Erythroblast (primary cell): ENCODE measurements at regions not wholly inside any gene's neighbourhood (a gene's known extent, or its start where the extent isn't known, plus 50 kb on each side); places are given as distances from the start of the nearest gene placed in this dataset.

Experiments
- DNase-seq, 2 experiments: peaks; one replicate each; lab custom pipeline; 2025; lab: John Stamatoyannopoulos, UW
- GATA1 ChIP-seq: IDR thresholded peaks from 2 replicates; pipeline ENCODE4 v1.6.1; 2011; ENCODE audit warnings: low read depth, mild to moderate bottlenecking, control low read depth, low read length, moderate library complexity
- POLR2A ChIP-seq: IDR thresholded peaks from 2 replicates; pipeline ENCODE4 v1.6.1; 2011; ENCODE audit warnings: mild to moderate bottlenecking, low read length

DNA sequence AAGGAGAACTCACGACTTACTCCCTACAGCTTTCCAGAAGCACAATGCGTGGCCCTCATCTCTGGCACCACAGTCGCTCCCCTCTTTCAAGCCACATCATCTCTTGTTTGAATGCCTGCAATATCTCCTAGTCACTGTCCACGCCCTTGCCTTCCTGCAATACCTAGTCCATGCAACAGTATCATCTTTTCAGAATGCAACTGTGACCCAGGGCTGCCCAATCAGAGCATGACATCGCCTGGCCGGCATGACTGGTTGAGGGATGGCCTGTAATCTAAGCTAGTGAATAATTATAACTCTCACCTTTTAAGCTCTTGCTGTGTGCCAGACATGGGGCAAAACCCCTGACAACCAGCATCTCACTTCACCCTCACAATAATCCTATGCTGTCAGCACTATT, 52.5 kb upstream of the CPEB4 start:
- DNase-seq, result peak; percentile 82 to 90
- TF ChIP-seq POLR2A, result no peak
- TF ChIP-seq GATA1, result no peak

DNA sequence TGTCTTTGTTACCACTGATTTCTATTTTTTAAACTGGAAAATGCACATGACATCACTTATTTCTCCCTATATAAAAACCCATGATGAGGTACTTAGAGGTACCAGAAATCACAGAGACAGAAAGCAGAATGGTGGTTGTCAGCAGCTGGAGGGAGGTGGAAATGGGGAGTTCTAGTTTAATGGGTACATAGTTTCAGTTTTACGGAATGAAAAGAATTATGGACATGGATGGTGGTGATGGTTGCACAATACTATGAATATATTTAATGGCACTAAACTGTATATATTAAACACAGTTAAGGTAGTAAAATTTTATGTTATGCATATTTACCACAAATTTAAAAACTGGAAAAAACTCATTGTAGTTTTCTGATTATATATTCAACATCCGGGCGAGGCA, 50.5 kb upstream of the CPEB4 start:
- TF ChIP-seq POLR2A, result no peak
- DNase-seq, result no peak
